Liver (tissue), 8 donors: ENCODE measurements at regions not wholly inside any gene's neighbourhood (a gene's known extent, or its start where the extent isn't known, plus 50 kb on each side); places are given as distances from the start of the nearest gene placed in this dataset.

Experiments used
- DNase-seq: peaks from one replicate; pipeline ENCODE4 v3.0.0-alpha.2; 2017; ENCODE audit warnings: low spot score
- H3K27ac ChIP-seq, 2 donors: one replicate each; pipeline ENCODE4 v1.7.0; 2013; ENCODE audit warnings: inconsistent platforms in 2 of 2, low read length in 2 of 2, control low read depth in 1 of 2, low read depth in 1 of 2, mild to moderate bottlenecking in 1 of 2
- H3K27me3 ChIP-seq, 4 donors: one replicate each; pipeline versions ENCODE4 v1.6.1 to v1.7.0; 2013; ENCODE audit warnings: low read length in 3 of 4, inconsistent platforms in 1 of 4, mild to moderate bottlenecking in 1 of 4, moderate library complexity in 1 of 4; ENCODE audit not compliant: control insufficient read depth in 4 of 4, insufficient read depth in 4 of 4
- H3K36me3 ChIP-seq, 4 donors: one replicate each; pipeline versions ENCODE4 v1.6.1 to v1.7.0; 2013; ENCODE audit warnings: low read length in 3 of 4, mild to moderate bottlenecking in 3 of 4, low read depth in 1 of 4, moderate library complexity in 1 of 4; ENCODE audit not compliant: control insufficient read depth in 4 of 4, insufficient read depth in 3 of 4
- H3K4me1 ChIP-seq, 4 donors: one replicate each; pipeline versions ENCODE4 v1.6.1 to v1.7.0; 2013; ENCODE audit warnings: low read length in 3 of 4, mild to moderate bottlenecking in 3 of 4, moderate library complexity in 1 of 4; ENCODE audit not compliant: control insufficient read depth in 4 of 4, insufficient read depth in 4 of 4
- H3K4me3 ChIP-seq, 3 donors: one replicate each; pipeline versions ENCODE4 v1.6.1 to v1.7.0; 2013; ENCODE audit warnings: low read length in 3 of 3, control low read depth in 1 of 3, low read depth in 1 of 3, mild to moderate bottlenecking in 1 of 3
- H3K9ac ChIP-seq, 2 donors: one replicate each; pipeline ENCODE4 v1.7.0; 2013; ENCODE audit warnings: low read length in 2 of 2, mild to moderate bottlenecking in 2 of 2, moderate library complexity in 2 of 2, control low read depth in 1 of 2, low read depth in 1 of 2
- H3K9me3 ChIP-seq, 4 donors: one replicate each; pipeline versions ENCODE4 v1.6.1 to v1.7.0; 2013; ENCODE audit warnings: low read length in 3 of 4; ENCODE audit not compliant: control insufficient read depth in 4 of 4
- ATF3 ChIP-seq: IDR thresholded peaks from 2 replicates; pipeline ENCODE4 v1.6.1; 2016; ENCODE audit warnings: antibody characterized with exemption
- CTCF ChIP-seq: fragments of 150-350 bp; IDR thresholded peaks from 2 replicates; pipeline ENCODE4 v1.5.1; 2017; ENCODE audit warnings: improper control_type of control experiment, low read depth, low read length; ENCODE audit not compliant: missing input control
- EGR1 ChIP-seq, 2 donors: IDR thresholded peaks; 2 replicates each; pipeline ENCODE4 v1.6.1; 2016 to 2018; ENCODE audit warnings: antibody characterized with exemption in 2 of 2, low read depth in 2 of 2
- FOXA1 ChIP-seq: IDR thresholded peaks from 2 replicates; pipeline ENCODE4 v1.6.1; 2016; ENCODE audit warnings: antibody characterized with exemption
- FOXA2 ChIP-seq: IDR thresholded peaks from 2 replicates; pipeline ENCODE4 v1.6.1; 2016; ENCODE audit warnings: antibody characterized with exemption
- GABPA ChIP-seq, 2 donors: IDR thresholded peaks in 1 of 2; conservative IDR thresholded peaks in 1 of 2; 2 replicates each; pipeline ENCODE4 v1.6.1; 2016; ENCODE audit warnings: antibody characterized with exemption in 2 of 2, mild to moderate bottlenecking in 1 of 2, moderate library complexity in 1 of 2
- HNF4A ChIP-seq, 2 donors: conservative IDR thresholded peaks; 2 replicates each; pipeline ENCODE4 v1.6.1; 2016; ENCODE audit warnings: antibody characterized with exemption in 2 of 2, mild to moderate bottlenecking in 2 of 2
- HNF4G ChIP-seq: IDR thresholded peaks from 2 replicates; pipeline ENCODE4 v1.6.1; 2016; ENCODE audit warnings: antibody characterized with exemption
- JUND ChIP-seq, 2 donors: IDR thresholded peaks; 2 replicates each; pipeline ENCODE4 v1.6.1; 2016; ENCODE audit warnings: antibody characterized with exemption in 2 of 2
- MAX ChIP-seq: IDR thresholded peaks from 2 replicates; pipeline ENCODE4 v1.6.1; 2016; ENCODE audit warnings: antibody characterized with exemption
- NR2F2 ChIP-seq: IDR thresholded peaks from 2 replicates; pipeline ENCODE4 v1.6.1; 2016; ENCODE audit warnings: antibody characterized with exemption
- RAD21 ChIP-seq, 2 donors: IDR thresholded peaks; 2 replicates each; pipeline ENCODE4 v1.6.1; 2016; ENCODE audit warnings: antibody characterized with exemption in 2 of 2, mild to moderate bottlenecking in 2 of 2
- REST ChIP-seq: IDR thresholded peaks from 2 replicates; pipeline ENCODE4 v1.6.1; 2016; ENCODE audit warnings: antibody characterized with exemption, mild to moderate bottlenecking
- RXRA ChIP-seq, 2 donors: IDR thresholded peaks; 2 replicates each; pipeline ENCODE4 v1.6.1; 2017 to 2018; ENCODE audit warnings: antibody characterized with exemption in 2 of 2, mild to moderate bottlenecking in 1 of 2
- SP1 ChIP-seq: IDR thresholded peaks from 2 replicates; pipeline ENCODE4 v1.6.1; 2018; ENCODE audit warnings: antibody characterized with exemption, mild to moderate bottlenecking
- TAF1 ChIP-seq: conservative IDR thresholded peaks from 2 replicates; pipeline ENCODE4 v1.6.1; 2016; ENCODE audit warnings: antibody characterized with exemption, mild to moderate bottlenecking
- YY1 ChIP-seq: IDR thresholded peaks from 2 replicates; pipeline ENCODE4 v1.6.1; 2016; ENCODE audit warnings: antibody characterized with exemption, mild to moderate bottlenecking
- ZBTB33 ChIP-seq: IDR thresholded peaks from 2 replicates; pipeline ENCODE4 v1.6.1; 2016; ENCODE audit warnings: antibody characterized with exemption
- WGBS: extraction: QIAGEN DNeasy Blood & Tissue Kit; methylation state at CpG from one replicate; pipeline ENCODE4 v1.1.7; 2013; 5-methylcytosine and 5-hydroxymethylcytosine counted together
- donor health status: healthy.
- donor health status: healthy.
- donor health status: healthy.
- donor health status: healthy.
- donor health status: healthy.

DNA sequence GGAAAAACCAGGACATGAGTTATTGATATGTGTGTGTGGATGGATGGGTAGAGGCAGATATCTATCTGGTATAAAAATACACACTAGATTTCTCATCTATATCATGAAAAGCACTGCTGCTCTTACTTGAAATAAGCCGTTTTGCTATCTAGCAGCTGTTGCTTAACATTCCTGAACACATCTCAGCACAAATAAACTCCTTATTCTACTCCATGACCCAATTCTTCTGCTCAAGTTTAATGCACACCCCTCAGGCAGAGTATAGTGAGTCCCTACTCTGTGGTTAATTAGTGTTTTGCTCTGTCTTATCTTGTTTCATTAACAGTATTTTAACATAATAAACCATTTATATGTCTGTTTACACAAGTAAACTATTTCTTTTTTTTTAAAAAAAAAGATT, 134.2 kb downstream of the CBLN2 start (continued):
- TF ChIP-seq MAX (no peak), TAF1 (no peak)

- TF ChIP-seq JUND (IDR thresholded peaks at IDR 0.05) (no peak), ATF3 (no peak), SP1 (no peak), HNF4G (no peak)
- Histone ChIP-seq H3K27me3 (no peaks in the 10 kb centered on the region), H3K4me3 (no peak overlapping the region), H3K9ac (no peak overlapping the region), H3K9me3 (no peaks in the 10 kb centered on the region), H3K4me1 (no peaks in the 10 kb centered on the region), H3K27ac (no peak overlapping the region), H3K36me3 (no peaks in the 10 kb centered on the region)
- WGBS = 84% methylated on average over 2 of the region's 2 CpGs
- DNase-seq = no peak
Observed at GRCh38 chr18:72407048-72407447, 137.1 kb downstream of the CBLN2 start.

GRCh38 chr18:72391951-72392350, 152.2 kb downstream of the CBLN2 start:
- Histone ChIP-seq H3K27ac (no peak overlapping the region), H3K9ac (no peak overlapping the region), H3K4me1 (no peaks in the 10 kb centered on the region), H3K9me3 (no peaks in the 10 kb centered on the region), H3K36me3 (no peaks in the 10 kb centered on the region), H3K4me3 (no peak overlapping the region), H3K27me3 (peaks cover 0 to under 1% (median 0%) of the 10 kb centered on the region in 4 donors)
- DNase-seq = no peak
- TF ChIP-seq EGR1 (IDR thresholded peaks at IDR 0.05; ENCODE audit: low read depth in 2 of 2) (no peak), NR2F2 (no peak), HNF4G (no peak), ATF3 (no peak), YY1 (no peak), SP1 (no peak), FOXA1 (no peak), JUND (IDR thresholded peaks at IDR 0.05) (no peak), FOXA2 (no peak), HNF4A (conservative IDR thresholded peaks at IDR 0.05) (no peak), REST (no peak), GABPA (IDR thresholded peaks at IDR 0.05 in 1 of 2, conservative IDR thresholded peaks at IDR 0.05 in 1 of 2) (no peak), CTCF (no peak), RXRA (IDR thresholded peaks at IDR 0.05) (no peak), TAF1 (no peak), MAX (no peak), ZBTB33 (no peak), RAD21 (IDR thresholded peaks at IDR 0.05) (no peak)
- 22% methylated on average over 1 of the region's 1 CpG for WGBS
